GM12873 (cell line): ENCODE measurements at regions not wholly inside any gene's neighbourhood (a gene's known extent, or its start where the extent isn't known, plus 50 kb on each side); places are given as distances from the start of the nearest gene placed in this dataset.

Source experiments
- TF ChIP-seq, protein P1 (sequence below): IDR thresholded peaks from 2 replicates; pipeline ENCODE4 v1.5.1; 2012; ENCODE audit warnings: low read depth, mild to moderate bottlenecking, moderate library complexity, low read length, control low read depth; ENCODE audit not compliant: insufficient read depth; ENCODE audit errors: missing control alignments

- TF ChIP-seq, protein P1, sequence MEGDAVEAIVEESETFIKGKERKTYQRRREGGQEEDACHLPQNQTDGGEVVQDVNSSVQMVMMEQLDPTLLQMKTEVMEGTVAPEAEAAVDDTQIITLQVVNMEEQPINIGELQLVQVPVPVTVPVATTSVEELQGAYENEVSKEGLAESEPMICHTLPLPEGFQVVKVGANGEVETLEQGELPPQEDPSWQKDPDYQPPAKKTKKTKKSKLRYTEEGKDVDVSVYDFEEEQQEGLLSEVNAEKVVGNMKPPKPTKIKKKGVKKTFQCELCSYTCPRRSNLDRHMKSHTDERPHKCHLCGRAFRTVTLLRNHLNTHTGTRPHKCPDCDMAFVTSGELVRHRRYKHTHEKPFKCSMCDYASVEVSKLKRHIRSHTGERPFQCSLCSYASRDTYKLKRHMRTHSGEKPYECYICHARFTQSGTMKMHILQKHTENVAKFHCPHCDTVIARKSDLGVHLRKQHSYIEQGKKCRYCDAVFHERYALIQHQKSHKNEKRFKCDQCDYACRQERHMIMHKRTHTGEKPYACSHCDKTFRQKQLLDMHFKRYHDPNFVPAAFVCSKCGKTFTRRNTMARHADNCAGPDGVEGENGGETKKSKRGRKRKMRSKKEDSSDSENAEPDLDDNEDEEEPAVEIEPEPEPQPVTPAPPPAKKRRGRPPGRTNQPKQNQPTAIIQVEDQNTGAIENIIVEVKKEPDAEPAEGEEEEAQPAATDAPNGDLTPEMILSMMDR, result no peak
These were observed 231.5 kb upstream of the TARS1 start for GRCh38 chr5:33209252-33209651.

DNA sequence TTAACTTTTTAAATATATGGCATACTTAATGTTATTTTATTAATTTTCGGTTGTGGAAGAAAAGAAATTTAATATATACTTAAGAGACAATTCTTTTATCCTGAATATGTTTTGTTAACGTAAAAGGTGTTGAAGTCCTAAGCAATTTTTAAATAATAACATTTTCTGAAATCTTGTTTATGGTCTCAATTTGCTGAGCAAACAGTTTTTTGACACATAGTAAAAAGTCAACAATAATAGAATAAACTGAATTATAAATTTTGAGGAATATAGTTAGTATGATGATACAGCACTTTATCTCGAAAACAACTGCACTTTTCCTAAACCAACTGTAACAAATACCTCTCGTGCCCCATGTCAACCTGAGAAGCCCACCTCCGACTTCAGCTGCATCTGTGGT lies 229.8 kb upstream of the TARS1 start:
- TF ChIP-seq, protein P1, result no peak

DNA sequence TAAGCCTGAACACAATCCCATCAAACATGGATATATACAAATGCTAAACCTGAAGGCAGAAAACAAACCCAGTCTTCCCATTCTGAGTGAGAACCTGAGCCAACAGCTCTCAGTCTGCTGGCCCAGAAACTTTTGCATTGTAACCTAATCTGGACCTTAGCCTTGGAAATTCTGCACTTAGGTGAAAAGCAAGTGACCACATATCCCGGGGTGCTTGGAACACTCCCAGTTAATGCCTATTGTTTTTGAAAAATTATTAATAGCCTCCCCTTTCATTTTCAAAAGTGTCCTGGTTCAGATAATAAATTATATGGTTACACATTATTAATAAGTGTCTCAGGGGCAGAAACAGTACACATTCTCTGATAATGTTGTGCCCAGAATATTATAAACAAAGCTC lies 228.3 kb upstream of the TARS1 start:
- TF ChIP-seq, protein P1, result no peak

DNA sequence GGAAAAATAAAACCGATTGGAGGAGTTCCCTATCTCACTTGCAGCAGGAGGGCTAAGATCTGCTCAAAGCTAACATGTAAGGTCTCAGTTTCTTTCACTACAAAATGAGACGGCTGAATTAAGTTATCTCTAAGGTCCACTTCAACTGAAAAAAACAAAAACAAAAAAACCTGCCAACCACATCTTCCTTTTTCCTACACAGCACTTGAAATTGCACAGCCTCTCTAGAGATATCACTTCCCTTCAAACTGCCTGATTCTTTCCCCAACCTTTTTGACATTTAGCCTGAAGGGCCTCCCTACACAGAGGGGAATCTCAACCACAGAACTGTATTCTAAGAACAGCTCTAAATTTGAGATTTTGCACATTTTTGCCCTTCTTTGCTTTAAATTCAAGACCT lies 227.9 kb upstream of the TARS1 start:
- TF ChIP-seq, protein P1, result no peak

GRCh38 chr5:33223563-33224284 lies 217.0 kb upstream of the TARS1 start:
- TF ChIP-seq, protein P1, result no peak

DNA sequence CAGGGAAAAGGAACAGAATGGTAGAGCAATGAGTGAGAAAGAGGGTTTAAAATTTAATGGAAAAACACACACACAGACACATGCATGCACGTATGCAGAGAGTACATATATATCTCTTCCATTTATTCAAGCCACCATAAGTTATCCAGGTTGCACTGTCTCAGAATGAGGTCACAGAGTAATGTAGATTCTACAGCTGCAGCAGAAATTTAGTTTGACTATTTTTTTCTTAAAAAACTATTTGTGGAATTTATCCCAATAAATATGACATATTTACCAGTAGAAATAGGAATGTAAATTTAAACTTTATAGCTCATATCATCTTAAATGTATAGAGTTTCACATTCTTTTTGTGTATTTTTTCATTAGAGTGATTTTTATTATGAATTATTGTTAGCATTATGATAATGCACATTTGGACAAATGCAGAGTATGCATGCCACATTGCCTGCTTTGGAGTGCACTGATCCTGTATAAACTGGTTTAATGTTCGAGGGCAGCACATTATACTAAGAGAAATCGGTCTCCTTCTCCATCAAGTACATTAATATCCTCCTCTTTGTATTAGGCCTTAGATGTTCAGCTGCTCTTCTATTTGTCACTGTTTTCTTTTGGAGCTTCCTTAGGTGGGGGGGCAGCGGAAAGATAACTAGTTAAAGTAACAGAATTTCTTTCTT lies 216.3 kb upstream of the TARS1 start:
- TF ChIP-seq, protein P1, result no peak

DNA sequence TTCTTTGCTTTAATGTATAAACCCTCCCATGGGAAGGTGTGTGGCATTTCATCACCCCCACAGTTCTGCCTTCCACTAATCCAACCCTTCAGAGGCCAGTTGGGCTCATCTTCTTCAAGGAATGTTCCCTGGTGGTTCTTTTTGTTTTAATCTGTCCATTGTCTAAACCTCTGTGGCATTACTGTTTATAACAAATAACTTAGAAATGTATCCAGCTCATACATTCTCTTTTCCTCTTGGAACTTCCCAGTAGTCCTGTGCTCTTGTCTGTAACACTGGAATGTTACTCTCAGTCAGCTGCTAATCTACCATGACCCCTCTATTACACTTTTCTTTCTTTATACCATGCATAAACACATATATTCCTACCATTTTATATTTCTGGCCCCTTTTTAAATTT lies 213.5 kb upstream of the TARS1 start:
- TF ChIP-seq, protein P1, result no peak
